H1 (cell line): ENCODE measurements at regions not wholly inside any gene's neighbourhood (a gene's known extent, or its start where the extent isn't known, plus 50 kb on each side); places are given as distances from the start of the nearest gene placed in this dataset.

ENCODE experiments used
- CTCF ChIA-PET: fragments of 300-600 bp; sonication (Branson Sonifier 250); formaldehyde crosslinking; loops from one replicate; lab custom pipeline; 2021; ENCODE audit not compliant: partially characterized antibody; lab: Charles Lee
- POLR2A ChIA-PET: fragments of 300-600 bp; sonication (Branson Sonifier 250); formaldehyde crosslinking; loops from one replicate; lab custom pipeline; 2021; ENCODE audit warnings: inconsistent platforms; ENCODE audit not compliant: partially characterized antibody; lab: Charles Lee
- DNase-seq, 2 experiments: peaks; one replicate each; pipeline versions ENCODE4 v3.0.0 to v3.0.0-alpha.2; 2010 to 2022; ENCODE audit warnings: low spot score in 2 of 2, low read depth in 1 of 2, mixed read lengths in 1 of 2
- FAIRE-seq: peaks from 2 replicates; lab custom pipeline; 2011; peaks lifted over from hg19 to GRCh38; lab: Jason Lieb, UNC
- H2AFZ ChIP-seq: 2 replicates; pipeline ENCODE4 v1.8.1; 2012; ENCODE audit warnings: low read length, inconsistent platforms
- H2AK5ac ChIP-seq: 2 replicates; pipeline ENCODE4 v1.6.1; 2013; ENCODE audit warnings: low read depth, low read length
- H2BK120ac ChIP-seq: replicated peaks from 2 replicates; pipeline ENCODE3; 2013; ENCODE audit warnings: low read depth, low read length, inconsistent platforms
- H2BK12ac ChIP-seq: 2 replicates; pipeline ENCODE4 v1.6.1; 2013; ENCODE audit warnings: low read depth, low read length
- H2BK15ac ChIP-seq: 2 replicates; pipeline ENCODE4 v1.6.1; 2013; ENCODE audit warnings: low read length
- H2BK20ac ChIP-seq: 2 replicates; pipeline ENCODE4 v1.6.1; 2013; ENCODE audit warnings: low read length
- H2BK5ac ChIP-seq: 2 replicates; pipeline ENCODE4 v1.6.1; 2013; ENCODE audit warnings: low read depth, low read length
- H3K14ac ChIP-seq: 2 replicates; pipeline ENCODE4 v1.6.1; 2013; ENCODE audit warnings: inconsistent platforms; ENCODE audit not compliant: insufficient read length
- H3K18ac ChIP-seq: 2 replicates; pipeline ENCODE4 v1.6.1; 2013; ENCODE audit warnings: low read length; ENCODE audit errors: extremely low read depth
- H3K23ac ChIP-seq: 2 replicates; pipeline ENCODE4 v1.6.1; 2013; ENCODE audit warnings: inconsistent platforms; ENCODE audit not compliant: insufficient read length
- H3K23me2 ChIP-seq: 2 replicates; pipeline ENCODE4 v1.6.1; 2013; ENCODE audit warnings: low read depth, low read length
- H3K27ac ChIP-seq: 2 replicates; pipeline ENCODE4 v1.6.1; 2011; ENCODE audit warnings: low read depth, low read length, inconsistent platforms
- H3K27me3 ChIP-seq, 4 experiments: replicated peaks in 1 of 4; 1 replicate in 1 of 4; 2 replicates in 3 of 4; pipeline versions ENCODE4 v1.6.1 to v1.8.1; 2011 to 2013; ENCODE audit warnings: low read length in 3 of 4, mild to moderate bottlenecking in 3 of 4, inconsistent platforms in 2 of 4, mixed read lengths in 2 of 4, moderate library complexity in 1 of 4; ENCODE audit not compliant: control insufficient read depth in 3 of 4, insufficient read depth in 3 of 4; ENCODE audit errors: extremely low read depth in 1 of 4
- H3K36me3 ChIP-seq, 4 experiments: 2 replicates each; pipeline versions ENCODE4 v1.6.1 to v1.8.1; 2011 to 2013; ENCODE audit warnings: mild to moderate bottlenecking in 4 of 4, low read length in 3 of 4, moderate library complexity in 2 of 4, control low read depth in 1 of 4, inconsistent platforms in 1 of 4; ENCODE audit not compliant: insufficient read depth in 4 of 4, control insufficient read depth in 2 of 4
- H3K4ac ChIP-seq: replicated peaks from 2 replicates; pipeline ENCODE3; 2013; ENCODE audit warnings: low read length, low read depth, mixed read lengths, inconsistent platforms; ENCODE audit not compliant: insufficient read length
- H3K4me1 ChIP-seq, 4 experiments: replicated peaks in 1 of 4; 1 replicate in 1 of 4; 2 replicates in 3 of 4; pipeline versions ENCODE4 v1.6.1 to v1.8.1; 2011 to 2013; ENCODE audit warnings: low read length in 3 of 4, inconsistent platforms in 2 of 4, mixed read lengths in 1 of 4; ENCODE audit not compliant: insufficient read depth in 4 of 4, control insufficient read depth in 3 of 4
- H3K4me2 ChIP-seq, 2 experiments: 2 replicates each; pipeline versions ENCODE4 v1.6.1 to v1.8.1; 2011 to 2013; ENCODE audit warnings: low read depth in 2 of 2, low read length in 2 of 2, control low read depth in 1 of 2, inconsistent platforms in 1 of 2, mild to moderate bottlenecking in 1 of 2; ENCODE audit not compliant: insufficient read depth in 1 of 2
- H3K4me3 ChIP-seq, 4 experiments: fragments of 200-600, 300-600 bp in 1 of 4; sonication (generic), shearing (Covaris generic), sonication (Bioruptor Twin) in 1 of 4; 2 replicates each; pipeline versions ENCODE4 v1.5.1 to v1.8.1; 2011 to 2016; ENCODE audit warnings: low read length in 4 of 4, low read depth in 3 of 4, control low read depth in 2 of 4, inconsistent platforms in 2 of 4, mild to moderate bottlenecking in 2 of 4, mixed read lengths in 1 of 4, moderate library complexity in 1 of 4; ENCODE audit not compliant: insufficient read depth in 2 of 4; ENCODE audit errors: extremely low read depth in 1 of 4
- H3K56ac ChIP-seq: replicated peaks from 2 replicates; pipeline ENCODE3; 2013; ENCODE audit warnings: low read depth, mild to moderate bottlenecking, mixed read lengths, low read length, inconsistent platforms; ENCODE audit not compliant: insufficient read length
- H3K79me1 ChIP-seq: 2 replicates; pipeline ENCODE4 v1.6.1; 2013; ENCODE audit warnings: low read depth, low read length, control low read depth
- H3K79me2 ChIP-seq, 2 experiments: 2 replicates each; pipeline versions ENCODE4 v1.6.1 to v1.8.1; 2012 to 2013; ENCODE audit warnings: low read length in 2 of 2, mild to moderate bottlenecking in 2 of 2, inconsistent platforms in 1 of 2; ENCODE audit not compliant: insufficient read depth in 2 of 2, control insufficient read depth in 1 of 2
- H3K9ac ChIP-seq, 4 experiments: replicated peaks in 1 of 4; 1 replicate in 1 of 4; 2 replicates in 3 of 4; pipeline versions ENCODE4 v1.6.1 to v1.8.1; 2011 to 2013; ENCODE audit warnings: low read depth in 3 of 4, low read length in 3 of 4, control low read depth in 2 of 4, mild to moderate bottlenecking in 2 of 4, moderate library complexity in 2 of 4, inconsistent platforms in 1 of 4; ENCODE audit errors: extremely low read depth in 1 of 4
- H3K9me3 ChIP-seq, 2 experiments: 2 replicates each; pipeline versions ENCODE4 v1.6.1 to v1.8.1; 2012 to 2013; ENCODE audit warnings: mild to moderate bottlenecking in 2 of 2, moderate library complexity in 2 of 2, control low read depth in 1 of 2, inconsistent platforms in 1 of 2, low read depth in 1 of 2, low read length in 1 of 2, mixed read lengths in 1 of 2; ENCODE audit not compliant: insufficient read depth in 2 of 2
- H4K20me1 ChIP-seq, 2 experiments: replicated peaks in 1 of 2; 2 replicates each; pipeline versions ENCODE3 to v1.8.1; 2011 to 2013; ENCODE audit warnings: inconsistent platforms in 2 of 2, low read length in 2 of 2, mild to moderate bottlenecking in 1 of 2; ENCODE audit not compliant: insufficient read depth in 2 of 2, control insufficient read depth in 1 of 2
- H4K5ac ChIP-seq: 2 replicates; pipeline ENCODE4 v1.6.1; 2013; ENCODE audit warnings: low read length, low read depth, mixed read lengths, inconsistent platforms; ENCODE audit not compliant: insufficient read length
- H4K8ac ChIP-seq: 2 replicates; pipeline ENCODE4 v1.8.0; 2013; ENCODE audit warnings: mild to moderate bottlenecking, moderate library complexity, low read length, inconsistent platforms; ENCODE audit not compliant: insufficient read depth; ENCODE audit errors: extremely low read depth
- H4K91ac ChIP-seq: replicated peaks from 2 replicates; pipeline ENCODE3; 2013; ENCODE audit warnings: low read length, mixed read lengths, inconsistent platforms; ENCODE audit not compliant: insufficient read length
- ASH2L ChIP-seq: fragments of 200-600, 300-600 bp; sonication (generic); IDR thresholded peaks from one replicate; pipeline ENCODE4 v1.7.1; 2017; ENCODE audit warnings: low read length
- CBX5 ChIP-seq: fragments of 300-800, 300-1000 bp; sonication (generic); IDR thresholded peaks from 2 replicates; pipeline ENCODE4 v1.7.1; 2016; ENCODE audit warnings: antibody characterized with exemption, low read length, low read depth
- EGR1 ChIP-seq: IDR thresholded peaks from 2 replicates; pipeline ENCODE4 v1.6.1; 2011; ENCODE audit warnings: low read depth, low read length, borderline replicate concordance
- KDM5A ChIP-seq: fragments of 200-600 bp; IDR thresholded peaks from 2 replicates; pipeline ENCODE4 v1.7.1; 2012; ENCODE audit warnings: mild to moderate bottlenecking, low read length, inconsistent platforms, mixed read lengths
- NANOG ChIP-seq: IDR thresholded peaks from 2 replicates; pipeline ENCODE4 v1.6.1; 2011; ENCODE audit warnings: low read length, low read depth, mild to moderate bottlenecking, inconsistent platforms; ENCODE audit not compliant: insufficient read depth, poor library complexity, severe bottlenecking
- RFX5 ChIP-seq: IDR thresholded peaks from 2 replicates; pipeline ENCODE4 v1.6.1; 2011; ENCODE audit warnings: low read depth, low read length, improper control_type of control experiment, borderline replicate concordance
- RXRA ChIP-seq: IDR thresholded peaks from 2 replicates; pipeline ENCODE4 v1.6.1; 2011; ENCODE audit warnings: low read depth, mild to moderate bottlenecking, low read length, moderate library complexity; ENCODE audit not compliant: insufficient read depth
- SP1 ChIP-seq: IDR thresholded peaks from 2 replicates; pipeline ENCODE4 v1.6.1; 2011; ENCODE audit warnings: low read depth, low read length
- TAF7 ChIP-seq: optimal IDR thresholded peaks from 2 replicates; pipeline ENCODE3; 2011; ENCODE audit warnings: low read depth, mild to moderate bottlenecking, inconsistent platforms, low read length, moderate library complexity, borderline replicate concordance
- TBP ChIP-seq: IDR thresholded peaks from 2 replicates; pipeline ENCODE4 v1.6.1; 2011; ENCODE audit warnings: low read depth, low read length, improper control_type of control experiment
- WGBS, 2 experiments: shearing (Covaris generic) in 1 of 2; methylation state at CpG; one replicate each; pipeline versions ENCODE4 v1.1.6 to v1.1.7; 2013 to 2015; ENCODE audit warnings: low lambda C conversion rate in 2 of 2, mixed read lengths in 2 of 2, inconsistent platforms in 1 of 2, low coverage in 1 of 2, missing lambda C conversion rate in 1 of 2; ENCODE audit not compliant: insufficient replicate concordance in 2 of 2, insufficient coverage in 1 of 2, insufficient read length in 1 of 2; ENCODE audit errors: extremely low coverage in 1 of 2, missing lambda C conversion rate in 1 of 2; 5-methylcytosine and 5-hydroxymethylcytosine counted together
- TF ChIP-seq, protein P1 (sequence below): IDR thresholded peaks from 2 replicates; pipeline ENCODE4 v1.6.1; 2012; ENCODE audit warnings: inconsistent platforms
- TF ChIP-seq, protein P2 (sequence below): IDR thresholded peaks from 2 replicates; pipeline ENCODE4 v1.6.1; 2012; ENCODE audit warnings: low read length, inconsistent platforms
- TF ChIP-seq, protein P3 (sequence below): IDR thresholded peaks from 2 replicates; pipeline ENCODE4 v1.6.1; 2011; ENCODE audit warnings: low read depth, mild to moderate bottlenecking, low read length; ENCODE audit not compliant: insufficient read depth

DNA sequence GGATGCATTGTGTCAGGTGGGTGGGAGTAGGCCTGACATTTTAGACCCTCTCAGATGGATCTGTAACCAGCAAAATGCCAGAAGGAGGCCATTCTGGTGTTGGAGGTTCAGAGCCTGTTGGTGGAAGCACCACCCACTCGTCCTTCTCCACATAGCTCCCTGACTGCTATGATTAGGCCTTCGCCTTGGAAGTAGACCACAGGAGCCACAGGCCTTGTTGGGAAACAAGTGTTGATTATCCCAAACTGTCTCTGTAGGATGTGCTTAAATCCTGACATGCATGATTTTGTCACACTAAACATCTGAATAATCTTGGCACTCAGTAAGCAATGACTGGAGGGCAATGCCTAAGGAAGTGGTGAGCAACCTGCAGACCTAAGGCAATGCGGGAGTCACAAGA lies 117.2 kb upstream of the LY86 start:
- no peak overlapping the region for H3K27ac ChIP-seq
- H3K56ac ChIP-seq, result no peak overlapping the region
- H3K4me3 ChIP-seq, result no peak overlapping the region
- no peaks in the 10 kb centered on the region for H3K4me1 ChIP-seq
- no peak overlapping the region for H2BK15ac ChIP-seq
- no peaks in the 10 kb centered on the region for H3K79me2 ChIP-seq
- POLR2A ChIA-PET, result no interaction called here
- no peak overlapping the region for H3K4ac ChIP-seq
- H3K9me3 ChIP-seq, result no peaks in the 10 kb centered on the region
- H2BK12ac ChIP-seq, result no peak overlapping the region
- H3K23me2 ChIP-seq, result no peaks in the 10 kb centered on the region
- H3K18ac ChIP-seq, result no peak overlapping the region
- no peak overlapping the region for H3K9ac ChIP-seq
- DNase-seq, result no peak
- no peak overlapping the region for H2AK5ac ChIP-seq
- no peak overlapping the region for H4K5ac ChIP-seq
- H3K14ac ChIP-seq, result no peak overlapping the region
- WGBS, 2 experiments, result 83% methylated on average over 3 of the region's 3 CpGs; no CpG with 5 or more reads in 1 of the 2 experiments
- no peaks in the 10 kb centered on the region for H3K36me3 ChIP-seq
- no peak overlapping the region; the same call in 1 of the 2 replicates for H2AFZ ChIP-seq
- no peak for FAIRE-seq
- no peaks in the 10 kb centered on the region for H4K20me1 ChIP-seq
- H2BK120ac ChIP-seq, result no peak overlapping the region
- H4K91ac ChIP-seq, result no peak overlapping the region
- no peaks in the 10 kb centered on the region for H3K27me3 ChIP-seq
- H2BK20ac ChIP-seq, result no peak overlapping the region
- CTCF ChIA-PET, result no interaction called here
- no peaks in the 10 kb centered on the region for H3K79me1 ChIP-seq
- H3K23ac ChIP-seq, result no peak overlapping the region
- H4K8ac ChIP-seq, result no peak overlapping the region
- H3K4me2 ChIP-seq, result no peak overlapping the region
- H2BK5ac ChIP-seq, result no peak overlapping the region
- no peak for TF ChIP-seq TBP
- TF ChIP-seq TAF7, result no peak
- TF ChIP-seq RFX5, result no peak
- TF ChIP-seq, protein P1, sequence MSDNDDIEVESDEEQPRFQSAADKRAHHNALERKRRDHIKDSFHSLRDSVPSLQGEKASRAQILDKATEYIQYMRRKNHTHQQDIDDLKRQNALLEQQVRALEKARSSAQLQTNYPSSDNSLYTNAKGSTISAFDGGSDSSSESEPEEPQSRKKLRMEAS, result no peak
- TF ChIP-seq RXRA, result no peak
- TF ChIP-seq EGR1, result no peak
- no peak for TF ChIP-seq CBX5
- TF ChIP-seq KDM5A, result no peak
- TF ChIP-seq ASH2L, result no peak
- TF ChIP-seq, protein P2, sequence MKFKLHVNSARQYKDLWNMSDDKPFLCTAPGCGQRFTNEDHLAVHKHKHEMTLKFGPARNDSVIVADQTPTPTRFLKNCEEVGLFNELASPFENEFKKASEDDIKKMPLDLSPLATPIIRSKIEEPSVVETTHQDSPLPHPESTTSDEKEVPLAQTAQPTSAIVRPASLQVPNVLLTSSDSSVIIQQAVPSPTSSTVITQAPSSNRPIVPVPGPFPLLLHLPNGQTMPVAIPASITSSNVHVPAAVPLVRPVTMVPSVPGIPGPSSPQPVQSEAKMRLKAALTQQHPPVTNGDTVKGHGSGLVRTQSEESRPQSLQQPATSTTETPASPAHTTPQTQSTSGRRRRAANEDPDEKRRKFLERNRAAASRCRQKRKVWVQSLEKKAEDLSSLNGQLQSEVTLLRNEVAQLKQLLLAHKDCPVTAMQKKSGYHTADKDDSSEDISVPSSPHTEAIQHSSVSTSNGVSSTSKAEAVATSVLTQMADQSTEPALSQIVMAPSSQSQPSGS, result no peak
- TF ChIP-seq SP1, result no peak
- TF ChIP-seq, protein P3, sequence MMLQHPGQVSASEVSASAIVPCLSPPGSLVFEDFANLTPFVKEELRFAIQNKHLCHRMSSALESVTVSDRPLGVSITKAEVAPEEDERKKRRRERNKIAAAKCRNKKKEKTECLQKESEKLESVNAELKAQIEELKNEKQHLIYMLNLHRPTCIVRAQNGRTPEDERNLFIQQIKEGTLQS, result no peak
- no peak for TF ChIP-seq NANOG
